AG04449 (cell line): ENCODE measurements at regions not wholly inside any gene's neighbourhood (a gene's known extent, or its start where the extent isn't known, plus 50 kb on each side); places are given as distances from the start of the nearest gene placed in this dataset.

ENCODE experiments used
- CTCF ChIA-PET: fragments of 350-600 bp; formaldehyde crosslinking; extraction: SDS; loops from one replicate; lab custom pipeline; 2021; ENCODE audit warnings: antibody characterized with exemption; lab: Yijun Ruan, JAX
- POLR2A ChIA-PET: fragments of 400-600, 350-600 bp; formaldehyde crosslinking; extraction: SDS; loops from one replicate; lab custom pipeline; 2020; ENCODE audit warnings: antibody characterized with exemption, inconsistent platforms; lab: Yijun Ruan, JAX
- DNase-seq: peaks from one replicate; pipeline ENCODE4 v3.0.0-alpha.2; 2010; ENCODE audit warnings: low read depth, low spot score
- H3K4me3 ChIP-seq: 2 replicates; pipeline ENCODE4 v1.5.1; 2011; ENCODE audit warnings: low read depth, mild to moderate bottlenecking, control low read depth, low read length
- CTCF ChIP-seq: IDR thresholded peaks from one replicate; pipeline ENCODE4 v1.5.1; 2011; ENCODE audit warnings: mild to moderate bottlenecking, moderate library complexity, low read length, control low read depth, inconsistent platforms; ENCODE audit not compliant: insufficient read depth; ENCODE audit errors: missing control alignments

DNA sequence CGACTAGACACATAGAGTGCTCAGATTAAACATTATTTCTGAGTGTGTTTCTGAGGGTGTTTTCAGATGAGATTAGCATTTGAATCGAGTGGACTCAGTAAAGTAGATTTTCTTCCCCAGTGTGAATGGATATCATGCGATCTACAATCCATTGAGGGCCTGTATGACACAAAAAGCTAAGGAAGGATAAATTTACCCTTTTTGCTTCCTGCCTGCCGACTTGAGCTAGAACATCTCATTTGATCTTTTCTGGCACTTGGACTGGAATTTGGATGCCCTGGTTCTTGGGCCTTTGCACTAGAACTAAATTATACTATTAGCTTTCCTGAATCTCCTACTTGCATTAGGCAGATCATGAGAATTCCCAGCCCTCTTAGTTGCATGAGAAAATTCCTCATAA is 675.8 kb downstream of the DOK5 start:
- no peak overlapping the region for H3K4me3 ChIP-seq
- POLR2A ChIA-PET: no interaction called here
- no peak for DNase-seq
- no peak for TF ChIP-seq CTCF
- CTCF ChIA-PET: no interaction called here

- no peak for TF ChIP-seq CTCF
- POLR2A ChIA-PET: no interaction called here
- DNase-seq: no peak
- CTCF ChIA-PET: no interaction called here
- H3K4me3 ChIP-seq: no peak overlapping the region
Measured at GRCh38 chr20:55143601-55144000, 668.2 kb downstream of the DOK5 start.

DNA sequence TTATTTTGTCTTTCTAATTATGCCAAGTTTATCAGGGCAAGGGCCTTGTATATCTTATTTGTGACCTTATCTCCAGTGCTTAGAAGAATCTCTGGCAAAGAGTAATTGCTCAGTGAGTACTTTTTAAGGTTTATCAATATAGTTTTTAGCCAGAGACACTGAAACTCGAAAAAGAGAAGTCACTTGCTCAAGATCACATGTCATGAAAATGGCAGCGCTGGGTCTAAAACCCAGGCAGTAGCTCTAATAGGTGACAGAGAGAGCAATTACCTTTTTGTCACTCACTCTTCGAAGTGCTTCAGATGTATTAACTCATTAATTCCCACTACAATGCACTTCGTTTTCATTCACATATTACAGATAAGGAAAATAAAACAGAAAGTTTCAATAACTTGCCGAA is 667.5 kb downstream of the DOK5 start:
- no peak for DNase-seq
- POLR2A ChIA-PET: no interaction called here
- TF ChIP-seq CTCF: no peak
- CTCF ChIA-PET: no interaction called here
- no peak overlapping the region for H3K4me3 ChIP-seq

DNA sequence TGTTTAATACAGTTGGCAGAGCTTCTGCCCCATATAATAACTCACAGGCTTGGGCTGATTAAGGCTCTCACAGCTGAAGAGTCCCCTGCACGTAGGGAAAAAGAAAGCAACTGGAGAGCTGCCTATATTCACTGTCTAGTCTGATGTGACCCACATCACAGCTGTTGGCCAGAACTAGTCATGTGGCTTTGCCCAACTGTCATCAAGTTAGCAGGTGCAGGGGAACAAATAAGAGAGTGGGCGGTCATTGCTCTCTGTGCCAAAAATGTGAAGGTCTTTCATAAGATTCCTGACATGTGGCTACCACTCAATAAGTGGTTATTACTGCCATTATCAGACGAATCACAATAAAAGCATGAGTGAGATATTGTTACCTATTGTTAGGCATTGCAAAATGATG is 665.2 kb downstream of the DOK5 start:
- ChIA-PET CTCF (no interaction called here), POLR2A (no interaction called here)
- DNase-seq: no peak
- no peak for TF ChIP-seq CTCF
- no peak overlapping the region for H3K4me3 ChIP-seq

GRCh38 chr20:55139173-55139765 is 663.9 kb downstream of the DOK5 start:
- ChIA-PET CTCF (no interaction called here), POLR2A (no interaction called here)
- no peak overlapping the region for H3K4me3 ChIP-seq
- no peak for TF ChIP-seq CTCF
- DNase-seq: no peak

DNA sequence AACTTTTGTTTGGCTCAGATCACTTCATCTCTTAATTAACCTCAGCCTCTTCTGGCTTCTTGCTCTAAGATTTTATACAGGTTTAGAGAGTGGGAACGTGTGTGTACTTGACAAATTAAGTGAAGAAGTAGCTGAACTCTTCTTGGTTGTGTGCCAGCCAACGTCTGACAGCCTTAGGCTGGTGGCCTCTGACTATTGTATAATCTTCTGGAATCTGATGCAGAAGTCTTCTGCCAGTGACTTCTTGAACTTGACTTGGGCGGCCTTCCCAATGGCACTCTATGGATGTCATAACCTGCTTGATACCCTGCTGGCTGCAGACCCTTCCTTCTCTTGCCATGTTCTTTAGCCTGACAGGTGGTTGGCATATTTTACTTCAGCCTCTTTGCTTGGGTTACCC is 660.5 kb downstream of the DOK5 start:
- no peak overlapping the region for H3K4me3 ChIP-seq
- ChIA-PET CTCF (no interaction called here), POLR2A (no interaction called here)
- no peak for DNase-seq
- no peak for TF ChIP-seq CTCF
